HCT116 (cell line): ENCODE measurements at regions not wholly inside any gene's neighbourhood (a gene's known extent, or its start where the extent isn't known, plus 50 kb on each side); places are given as distances from the start of the nearest gene placed in this dataset.

Source experiments
- ATAC-seq: fragments of 200-7000 bp; cut with Tn5 transposase; 2 replicates; pipeline ENCODE4 v1.9.1; 2020; ENCODE audit warnings: mild to moderate bottlenecking, moderate library complexity
- BruUV-seq: library from RNA; stranded (reverse); fragments of 400-500 nt; replicated peaks from 2 replicates; lab custom pipeline; 2021; lab: Mats Ljungman, UMichigan
- CTCF ChIA-PET: fragments of 300-600 bp; sonication (Branson Sonifier 250); formaldehyde crosslinking; loops from one replicate; lab custom pipeline; 2021; ENCODE audit warnings: antibody characterized with exemption; lab: Charles Lee
- POLR2A ChIA-PET: fragments of 300-600, 350-600 bp; sonication (Branson Sonifier 250); formaldehyde crosslinking; loops from one replicate; lab custom pipeline; 2021; ENCODE audit warnings: antibody characterized with exemption; lab: Charles Lee
- RAD21 ChIA-PET, 2 experiments: fragments of 300-600 bp; sonication (Branson Sonifier 250); formaldehyde crosslinking; loops; one replicate each; lab custom pipeline; 2023; ENCODE audit warnings: low total read pairs in 2 of 2; ENCODE audit not compliant: uncharacterized antibody in 2 of 2, unreplicated experiment in 2 of 2, low non-redundant PET in 1 of 2; lab: Charles Lee
- DNase-seq: peaks from one replicate; pipeline ENCODE4 v3.0.0-alpha.2; 2010; ENCODE audit warnings: low read depth, low spot score
- H2AFZ ChIP-seq: fragments of 200-600 bp; shearing (Covaris generic), sonication (generic); 2 replicates; pipeline ENCODE4 v1.6.1; 2017; ENCODE audit warnings: low read depth, mixed run types, mixed read lengths, antibody characterized with exemption, low read length; ENCODE audit not compliant: poor library complexity, severe bottlenecking
- H3K27ac ChIP-seq: 2 replicates; pipeline ENCODE4 v1.5.1; 2012; ENCODE audit warnings: low read depth, low read length
- H3K27me3 ChIP-seq: fragments of 200-600 bp; sonication (generic); 2 replicates; pipeline ENCODE4 v1.6.1; 2016; ENCODE audit warnings: mixed run types, low read length, mixed read lengths; ENCODE audit not compliant: insufficient read depth
- H3K36me3 ChIP-seq, 2 experiments: fragments of 200-500 bp in 1 of 2; fragments of 200-600 bp in 1 of 2; sonication (Bioruptor generic) in 1 of 2; sonication (generic) in 1 of 2; 2 replicates each; pipeline versions ENCODE4 v1.5.1 to v1.6.1; 2014 to 2016; ENCODE audit warnings: low read length in 2 of 2, inconsistent platforms in 1 of 2, mixed read lengths in 1 of 2, mixed run types in 1 of 2; ENCODE audit not compliant: insufficient read depth in 2 of 2, control insufficient read depth in 1 of 2
- H3K4me1 ChIP-seq, 2 experiments: fragments of 200-600 bp in 1 of 2; sonication (generic) in 1 of 2; 2 replicates each; pipeline versions ENCODE4 v1.5.1 to v1.6.1; 2012 to 2017; ENCODE audit warnings: low read length in 2 of 2, inconsistent platforms in 1 of 2, mild to moderate bottlenecking in 1 of 2, mixed read lengths in 1 of 2, mixed run types in 1 of 2, moderate library complexity in 1 of 2; ENCODE audit not compliant: insufficient read depth in 2 of 2, control insufficient read depth in 1 of 2
- H3K4me2 ChIP-seq: fragments of 200-600 bp; sonication (generic); 2 replicates; pipeline ENCODE4 v1.6.1; 2017; ENCODE audit warnings: mixed run types, low read length, mixed read lengths
- H3K4me3 ChIP-seq, 2 experiments: fragments of 200-600 bp in 1 of 2; sonication (generic) in 1 of 2; replicated peaks in 1 of 2; 2 replicates each; pipeline ENCODE4 v1.5.1; 2011 to 2016; ENCODE audit warnings: low read length in 2 of 2, control low read depth in 1 of 2, low read depth in 1 of 2, mild to moderate bottlenecking in 1 of 2, mixed read lengths in 1 of 2, mixed run types in 1 of 2
- H3K79me2 ChIP-seq: fragments of 200-600 bp; sonication (generic); 2 replicates; pipeline ENCODE4 v1.6.1; 2017; ENCODE audit warnings: mild to moderate bottlenecking, mixed run types, low read length, moderate library complexity, mixed read lengths; ENCODE audit not compliant: insufficient read depth
- H3K9ac ChIP-seq: fragments of 200-600 bp; sonication (generic); 2 replicates; pipeline ENCODE4 v1.6.1; 2016; ENCODE audit warnings: low read length, mixed read lengths
- H3K9me2 ChIP-seq: fragments of 200-600 bp; sonication (generic), shearing (Covaris generic); 2 replicates; pipeline ENCODE4 v1.6.1; 2017; ENCODE audit warnings: mixed run types, mild to moderate bottlenecking, moderate library complexity; ENCODE audit not compliant: insufficient read depth
- H3K9me3 ChIP-seq, 2 experiments: fragments of 200-500 bp in 1 of 2; fragments of 200-600 bp in 1 of 2; sonication (Bioruptor generic) in 1 of 2; sonication (generic) in 1 of 2; 2 replicates each; pipeline ENCODE4 v1.6.1; 2014 to 2017; ENCODE audit warnings: low read length in 2 of 2, mixed read lengths in 2 of 2, inconsistent platforms in 1 of 2, low read depth in 1 of 2, mild to moderate bottlenecking in 1 of 2, mixed run types in 1 of 2, moderate library complexity in 1 of 2; ENCODE audit not compliant: control insufficient read depth in 1 of 2, insufficient read depth in 1 of 2
- H4K20me1 ChIP-seq: fragments of 200-600 bp; sonication (generic), shearing (Covaris generic); 2 replicates; pipeline ENCODE4 v1.6.1; 2017; ENCODE audit warnings: mixed run types, mild to moderate bottlenecking, moderate library complexity; ENCODE audit not compliant: insufficient read depth
- CEBPB ChIP-seq: IDR thresholded peaks from 2 replicates; pipeline ENCODE4 v1.6.1; 2012; ENCODE audit warnings: low read depth
- EGR1 ChIP-seq: IDR thresholded peaks from 2 replicates; pipeline ENCODE4 v1.6.1; 2012; ENCODE audit warnings: low read depth
- ELF1 ChIP-seq: IDR thresholded peaks from 2 replicates; pipeline ENCODE4 v1.6.1; 2012; ENCODE audit warnings: low read depth, borderline replicate concordance
- EZH2phosphoT487 ChIP-seq: fragments of 200-600 bp; IDR thresholded peaks from 2 replicates; pipeline ENCODE4 v1.6.1; 2018; ENCODE audit warnings: antibody characterized with exemption, borderline replicate concordance
- FOSL1 ChIP-seq: IDR thresholded peaks from 2 replicates; pipeline ENCODE4 v1.6.1; 2012; ENCODE audit warnings: low read depth
- JUND ChIP-seq: IDR thresholded peaks from 2 replicates; pipeline ENCODE4 v1.6.1; 2012
- POLR2A ChIP-seq: IDR thresholded peaks from 2 replicates; pipeline ENCODE4 v1.7.0; 2011; ENCODE audit warnings: borderline replicate concordance; ENCODE audit not compliant: insufficient read depth, insufficient read length; ENCODE audit errors: extremely low read depth
- POLR2AphosphoS5 ChIP-seq: IDR thresholded peaks from 2 replicates; pipeline ENCODE4 v1.6.1; 2011; ENCODE audit warnings: mild to moderate bottlenecking, low read depth, low read length, moderate library complexity
- RAD21 ChIP-seq: IDR thresholded peaks from 2 replicates; pipeline ENCODE4 v1.6.1; 2012; ENCODE audit warnings: low read depth, mild to moderate bottlenecking
- SIN3A ChIP-seq: IDR thresholded peaks from 2 replicates; pipeline ENCODE4 v1.6.1; 2012; ENCODE audit warnings: low read depth
- SP1 ChIP-seq: IDR thresholded peaks from 2 replicates; pipeline ENCODE4 v1.6.1; 2012; ENCODE audit warnings: low read depth
- SRF ChIP-seq: IDR thresholded peaks from 2 replicates; pipeline ENCODE4 v1.6.1; 2012; ENCODE audit warnings: low read depth
- YY1 ChIP-seq: IDR thresholded peaks from 2 replicates; pipeline ENCODE4 v1.6.1; 2011; ENCODE audit warnings: low read length, low read depth, moderate library complexity, mild to moderate bottlenecking; ENCODE audit not compliant: insufficient replicate concordance; ENCODE audit errors: extremely low read depth
- ZFX ChIP-seq: fragments of 450-650 bp; IDR thresholded peaks from 2 replicates; pipeline ENCODE4 v1.6.1; 2017
- ZNF274 ChIP-seq: fragments of 200-500 bp; sonication (Bioruptor generic); IDR thresholded peaks from 2 replicates; pipeline ENCODE4 v1.6.1; 2014; ENCODE audit warnings: mild to moderate bottlenecking, low read depth, low read length, inconsistent platforms
- intact Hi-C: fragments of 100-400 bp; cut with micrococcal nuclease; formaldehyde crosslinking; loops from 2 replicates; pipeline ENCODE4 v1.10.0; 2022
- TF ChIP-seq, protein P1 (sequence below): IDR thresholded peaks from 2 replicates; pipeline ENCODE4 v1.6.1; 2012
- TF ChIP-seq, protein P2 (sequence below): IDR thresholded peaks from 2 replicates; pipeline ENCODE4 v1.6.1; 2011; ENCODE audit warnings: mild to moderate bottlenecking, low read length, moderate library complexity; ENCODE audit not compliant: insufficient replicate concordance; ENCODE audit errors: extremely low read depth
- TF ChIP-seq, protein P3 (sequence below), 3 experiments: fragments of 200-600 bp in 1 of 3; sonication (generic) in 1 of 3; IDR thresholded peaks in 2 of 3; conservative IDR thresholded peaks in 1 of 3; 2 replicates each; pipeline ENCODE4 v1.5.1; 2012 to 2017; ENCODE audit warnings: low read depth in 2 of 3, low read length in 2 of 3, antibody characterized with exemption in 1 of 3, borderline replicate concordance in 1 of 3, control low read depth in 1 of 3, mild to moderate bottlenecking in 1 of 3, mixed read lengths in 1 of 3, mixed run types in 1 of 3, moderate library complexity in 1 of 3; ENCODE audit not compliant: insufficient read depth in 1 of 3
- TF ChIP-seq, protein P4 (sequence below): IDR thresholded peaks from 2 replicates; pipeline ENCODE4 v1.6.1; 2012

DNA sequence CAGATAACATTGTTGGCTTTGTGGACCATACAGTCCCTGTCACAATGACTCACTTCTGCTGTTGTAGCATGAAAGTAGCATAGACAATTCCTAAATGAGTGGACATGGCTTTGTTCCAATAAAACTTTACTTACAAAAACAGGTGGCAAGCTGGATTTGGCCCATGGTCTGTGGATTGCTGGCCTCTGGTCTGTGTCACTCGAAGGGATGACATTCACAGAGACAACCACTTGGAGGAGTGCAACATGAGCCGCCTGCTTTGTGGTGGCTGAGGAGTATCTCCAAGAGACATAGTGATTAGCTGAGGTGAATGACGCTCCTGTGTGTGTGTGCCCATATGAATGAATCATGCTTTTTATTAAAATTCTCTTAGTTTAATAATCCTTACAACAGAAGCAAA is 81.3 kb upstream of the NRXN3 start:
- Histone ChIP-seq H3K9me3 (no peaks in the 10 kb centered on the region), H3K4me2 (no peak overlapping the region), H3K27ac (no peak overlapping the region), H3K36me3 (no peaks in the 10 kb centered on the region), H3K9ac (no peak overlapping the region), H3K79me2 (no peaks in the 10 kb centered on the region), H3K4me3 (no peak overlapping the region), H3K4me1 (no peaks in the 10 kb centered on the region), H2AFZ (no peak overlapping the region), H4K20me1 (no peaks in the 10 kb centered on the region), H3K27me3 (peaks cover 75% of the 10 kb centered on the region), H3K9me2 (no peaks in the 10 kb centered on the region)
- BruUV-seq = no TSS peak
- RAD21 ChIA-PET = no interaction called here
- POLR2A ChIA-PET = no interaction called here
- TF ChIP-seq, protein P1, sequence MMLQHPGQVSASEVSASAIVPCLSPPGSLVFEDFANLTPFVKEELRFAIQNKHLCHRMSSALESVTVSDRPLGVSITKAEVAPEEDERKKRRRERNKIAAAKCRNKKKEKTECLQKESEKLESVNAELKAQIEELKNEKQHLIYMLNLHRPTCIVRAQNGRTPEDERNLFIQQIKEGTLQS = no peak
- TF ChIP-seq POLR2AphosphoS5 = no peak
- TF ChIP-seq, protein P2, sequence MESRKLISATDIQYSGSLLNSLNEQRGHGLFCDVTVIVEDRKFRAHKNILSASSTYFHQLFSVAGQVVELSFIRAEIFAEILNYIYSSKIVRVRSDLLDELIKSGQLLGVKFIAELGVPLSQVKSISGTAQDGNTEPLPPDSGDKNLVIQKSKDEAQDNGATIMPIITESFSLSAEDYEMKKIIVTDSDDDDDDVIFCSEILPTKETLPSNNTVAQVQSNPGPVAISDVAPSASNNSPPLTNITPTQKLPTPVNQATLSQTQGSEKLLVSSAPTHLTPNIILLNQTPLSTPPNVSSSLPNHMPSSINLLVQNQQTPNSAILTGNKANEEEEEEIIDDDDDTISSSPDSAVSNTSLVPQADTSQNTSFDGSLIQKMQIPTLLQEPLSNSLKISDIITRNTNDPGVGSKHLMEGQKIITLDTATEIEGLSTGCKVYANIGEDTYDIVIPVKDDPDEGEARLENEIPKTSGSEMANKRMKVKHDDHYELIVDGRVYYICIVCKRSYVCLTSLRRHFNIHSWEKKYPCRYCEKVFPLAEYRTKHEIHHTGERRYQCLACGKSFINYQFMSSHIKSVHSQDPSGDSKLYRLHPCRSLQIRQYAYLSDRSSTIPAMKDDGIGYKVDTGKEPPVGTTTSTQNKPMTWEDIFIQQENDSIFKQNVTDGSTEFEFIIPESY = no peak
- ATAC-seq (peak; percentile 47; the same call in 1 of the 2 replicates), DNase-seq (no peak)
- CTCF ChIA-PET = no interaction called here
- intact Hi-C loops = no loop called here

DNA sequence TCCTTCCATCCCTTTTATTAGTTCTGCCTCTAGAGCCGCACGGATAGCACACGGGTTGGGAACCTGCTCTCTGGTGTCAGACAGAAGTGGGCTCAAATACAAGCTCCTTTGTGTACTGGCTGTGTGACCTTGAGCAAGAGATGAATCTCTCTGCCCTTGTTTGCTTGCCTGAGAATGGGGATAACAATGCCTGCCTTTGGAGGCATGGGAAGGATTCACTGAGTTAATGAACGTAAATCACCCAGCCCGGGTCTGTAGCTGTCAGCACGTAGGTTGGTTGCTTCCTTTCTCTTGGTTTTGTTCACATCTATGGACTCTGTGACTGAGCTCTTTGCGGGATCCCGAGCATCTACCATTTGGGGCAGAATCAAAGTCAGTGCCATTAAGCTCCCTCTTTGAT is 79.3 kb upstream of the NRXN3 start:
- ChIA-PET POLR2A (no interaction called here), CTCF (no interaction called here), RAD21 (no interaction called here)
- no peak for TF ChIP-seq EGR1
- TF ChIP-seq FOSL1 = no peak
- TF ChIP-seq EZH2phosphoT487 = no peak
- TF ChIP-seq, protein P3, sequence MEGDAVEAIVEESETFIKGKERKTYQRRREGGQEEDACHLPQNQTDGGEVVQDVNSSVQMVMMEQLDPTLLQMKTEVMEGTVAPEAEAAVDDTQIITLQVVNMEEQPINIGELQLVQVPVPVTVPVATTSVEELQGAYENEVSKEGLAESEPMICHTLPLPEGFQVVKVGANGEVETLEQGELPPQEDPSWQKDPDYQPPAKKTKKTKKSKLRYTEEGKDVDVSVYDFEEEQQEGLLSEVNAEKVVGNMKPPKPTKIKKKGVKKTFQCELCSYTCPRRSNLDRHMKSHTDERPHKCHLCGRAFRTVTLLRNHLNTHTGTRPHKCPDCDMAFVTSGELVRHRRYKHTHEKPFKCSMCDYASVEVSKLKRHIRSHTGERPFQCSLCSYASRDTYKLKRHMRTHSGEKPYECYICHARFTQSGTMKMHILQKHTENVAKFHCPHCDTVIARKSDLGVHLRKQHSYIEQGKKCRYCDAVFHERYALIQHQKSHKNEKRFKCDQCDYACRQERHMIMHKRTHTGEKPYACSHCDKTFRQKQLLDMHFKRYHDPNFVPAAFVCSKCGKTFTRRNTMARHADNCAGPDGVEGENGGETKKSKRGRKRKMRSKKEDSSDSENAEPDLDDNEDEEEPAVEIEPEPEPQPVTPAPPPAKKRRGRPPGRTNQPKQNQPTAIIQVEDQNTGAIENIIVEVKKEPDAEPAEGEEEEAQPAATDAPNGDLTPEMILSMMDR (IDR thresholded peaks at IDR 0.05 in 2 of 3, conservative IDR thresholded peaks at IDR 0.05 in 1 of 3; ENCODE audit: borderline replicate concordance in 1 of 3, insufficient read depth in 1 of 3, low read depth in 2 of 3, low read length in 2 of 3) = no peak
- TF ChIP-seq ZFX = no peak
- no peak for TF ChIP-seq YY1
- TF ChIP-seq POLR2AphosphoS5 = no peak
- TF ChIP-seq, protein P1 = no peak
- no peak for TF ChIP-seq CEBPB
- no peak for TF ChIP-seq ELF1
- no peak for TF ChIP-seq SIN3A
- TF ChIP-seq, protein P4, sequence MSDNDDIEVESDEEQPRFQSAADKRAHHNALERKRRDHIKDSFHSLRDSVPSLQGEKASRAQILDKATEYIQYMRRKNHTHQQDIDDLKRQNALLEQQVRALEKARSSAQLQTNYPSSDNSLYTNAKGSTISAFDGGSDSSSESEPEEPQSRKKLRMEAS = no peak
- no peak for TF ChIP-seq JUND
- TF ChIP-seq ZNF274 = no peak
- TF ChIP-seq SRF = no peak
- no peak for TF ChIP-seq RAD21
- no peak for TF ChIP-seq POLR2A
- no peak for TF ChIP-seq SP1
- H3K79me2 ChIP-seq = no peaks in the 10 kb centered on the region
- no peak overlapping the region for H3K27ac ChIP-seq
- intact Hi-C loops = no loop called here
- H3K4me2 ChIP-seq = no peak overlapping the region
- no peaks in the 10 kb centered on the region for H3K4me1 ChIP-seq
- no peaks in the 10 kb centered on the region for H3K36me3 ChIP-seq
- H3K9me3 ChIP-seq = no peaks in the 10 kb centered on the region
- H3K9me2 ChIP-seq = no peaks in the 10 kb centered on the region
- no peak overlapping the region for H2AFZ ChIP-seq
- BruUV-seq = no TSS peak
- H3K9ac ChIP-seq = no peak overlapping the region
- DNase-seq (no peak), ATAC-seq (no peak)
- no peaks in the 10 kb centered on the region for H4K20me1 ChIP-seq
- H3K4me3 ChIP-seq = no peak overlapping the region
- peaks cover 60% of the 10 kb centered on the region for H3K27me3 ChIP-seq
